Stomach (tissue), 8 donors: ENCODE measurements at regions not wholly inside any gene's neighbourhood (a gene's known extent, or its start where the extent isn't known, plus 50 kb on each side); places are given as distances from the start of the nearest gene placed in this dataset.

Experiments
- DNase-seq, 2 donors: peaks; one replicate each; pipeline versions ENCODE4 v3.0.0 to v3.0.0-alpha.2; 2013 to 2019
- H3K27ac ChIP-seq, 5 donors: fragments of 200-600 bp in 4 of 5; sonication (generic) in 4 of 5; one replicate each; pipeline ENCODE4 v1.5.1; 2013 to 2019; ENCODE audit warnings: mild to moderate bottlenecking in 1 of 5, moderate library complexity in 1 of 5
- H3K27me3 ChIP-seq, 3 donors: fragments of 200-600 bp; sonication (generic); one replicate each; pipeline ENCODE4 v1.5.1; 2017 to 2019; ENCODE audit warnings: mixed run types in 1 of 3
- H3K36me3 ChIP-seq, 4 donors: fragments of 200-600 bp; sonication (generic); 1 replicate in 3 of 4; 2 replicates in 1 of 4; pipeline ENCODE4 v1.5.1; 2016 to 2019
- H3K4me1 ChIP-seq, 4 donors: fragments of 200-600 bp; sonication (generic); one replicate each; pipeline ENCODE4 v1.5.1; 2016 to 2019
- H3K4me3 ChIP-seq, 4 donors: fragments of 200-600 bp; sonication (generic) in 3 of 4; one replicate each; pipeline ENCODE4 v1.5.1; 2016 to 2019; ENCODE audit warnings: mild to moderate bottlenecking in 1 of 4
- H3K9me3 ChIP-seq, 4 donors: fragments of 200-600 bp; sonication (generic); one replicate each; pipeline ENCODE4 v1.5.1; 2016 to 2019
- EP300 ChIP-seq: sonication (generic); formaldehyde crosslinking; IDR thresholded peaks from one replicate; pipeline ENCODE4 v1.6.1; 2017; ENCODE audit warnings: antibody characterized with exemption
- POLR2A ChIP-seq, 4 donors: fragments of 450-650 bp; IDR thresholded peaks; one replicate each; pipeline ENCODE4 v1.6.1; 2016; ENCODE audit warnings: antibody characterized with exemption in 4 of 4, control low read depth in 2 of 4, mild to moderate bottlenecking in 1 of 4, moderate library complexity in 1 of 4
- POLR2AphosphoS5 ChIP-seq, 3 donors: sonication (generic); formaldehyde crosslinking; IDR thresholded peaks; one replicate each; pipeline ENCODE4 v1.6.1; 2016; ENCODE audit warnings: antibody characterized with exemption in 3 of 3
- WGBS, 5 donors: extraction: QIAGEN DNeasy Blood & Tissue Kit in 3 of 5; methylation state at CpG; one replicate each; pipeline versions ENCODE4 v1.1.5 to v1.1.7; 2013 to 2018; 5-methylcytosine and 5-hydroxymethylcytosine counted together
- intact Hi-C: fragments of 100-400 bp; cut with DNase I; formaldehyde crosslinking; loops from one replicate; pipeline ENCODE4 v1.15.1; 2023; ENCODE audit warnings: low total_unique reads
- TF ChIP-seq, protein P1 (sequence below), 7 experiments: fragments of 450-650 bp in 4 of 7; fragments of 200-600 bp in 3 of 7; sonication (generic) in 3 of 7; IDR thresholded peaks; one replicate each; pipeline ENCODE4 v1.5.1; 2016 to 2019; ENCODE audit warnings: antibody characterized with exemption in 7 of 7, control low read depth in 2 of 7, mild to moderate bottlenecking in 1 of 7
- donor health status: healthy with polysubstance abuse.
- donor health status: Bipolar disorder and iron deficiency.
- donor health status: healthy.

DNA sequence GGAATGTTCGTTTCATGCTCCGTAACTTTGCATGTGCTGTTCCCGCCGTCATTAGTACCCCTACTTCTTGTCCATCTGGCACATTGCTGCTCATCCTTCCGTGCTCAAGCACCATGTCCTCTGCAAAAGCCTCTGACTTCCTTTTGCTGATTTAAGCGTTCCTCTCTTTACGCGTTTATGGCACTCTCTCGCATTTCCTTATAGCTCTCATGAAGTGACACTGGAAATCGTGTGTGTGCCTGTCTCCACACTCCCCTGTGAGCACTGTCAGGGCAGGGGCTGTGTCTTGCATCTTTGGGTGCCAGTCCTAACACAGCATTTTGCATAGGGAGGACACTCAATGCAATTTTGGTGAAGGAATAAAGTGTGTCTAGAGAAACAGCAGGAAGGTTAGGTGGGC, 210.6 kb upstream of the FAT1 start:
- H3K27ac ChIP-seq = no peak overlapping the region
- intact Hi-C loops = no loop called here
- peaks cover 0 to 21% (median 4%) of the 10 kb centered on the region in 4 donors for H3K4me1 ChIP-seq
- no peak for DNase-seq
- H3K36me3 ChIP-seq = no peaks in the 10 kb centered on the region
- 83 to 92% (median 87%) methylated on average over 10 of the region's 10 CpGs for WGBS, 5 donors
- H3K4me3 ChIP-seq = no peak overlapping the region
- H3K27me3 ChIP-seq = no peaks in the 10 kb centered on the region
- H3K9me3 ChIP-seq = no peaks in the 10 kb centered on the region
- TF ChIP-seq EP300 = no peak
- TF ChIP-seq, protein P1, sequence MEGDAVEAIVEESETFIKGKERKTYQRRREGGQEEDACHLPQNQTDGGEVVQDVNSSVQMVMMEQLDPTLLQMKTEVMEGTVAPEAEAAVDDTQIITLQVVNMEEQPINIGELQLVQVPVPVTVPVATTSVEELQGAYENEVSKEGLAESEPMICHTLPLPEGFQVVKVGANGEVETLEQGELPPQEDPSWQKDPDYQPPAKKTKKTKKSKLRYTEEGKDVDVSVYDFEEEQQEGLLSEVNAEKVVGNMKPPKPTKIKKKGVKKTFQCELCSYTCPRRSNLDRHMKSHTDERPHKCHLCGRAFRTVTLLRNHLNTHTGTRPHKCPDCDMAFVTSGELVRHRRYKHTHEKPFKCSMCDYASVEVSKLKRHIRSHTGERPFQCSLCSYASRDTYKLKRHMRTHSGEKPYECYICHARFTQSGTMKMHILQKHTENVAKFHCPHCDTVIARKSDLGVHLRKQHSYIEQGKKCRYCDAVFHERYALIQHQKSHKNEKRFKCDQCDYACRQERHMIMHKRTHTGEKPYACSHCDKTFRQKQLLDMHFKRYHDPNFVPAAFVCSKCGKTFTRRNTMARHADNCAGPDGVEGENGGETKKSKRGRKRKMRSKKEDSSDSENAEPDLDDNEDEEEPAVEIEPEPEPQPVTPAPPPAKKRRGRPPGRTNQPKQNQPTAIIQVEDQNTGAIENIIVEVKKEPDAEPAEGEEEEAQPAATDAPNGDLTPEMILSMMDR (IDR thresholded peaks at IDR 0.05) = no peak
- TF ChIP-seq POLR2A (IDR thresholded peaks at IDR 0.05) = no peak
- no peak for TF ChIP-seq POLR2AphosphoS5 (IDR thresholded peaks at IDR 0.05)

DNA sequence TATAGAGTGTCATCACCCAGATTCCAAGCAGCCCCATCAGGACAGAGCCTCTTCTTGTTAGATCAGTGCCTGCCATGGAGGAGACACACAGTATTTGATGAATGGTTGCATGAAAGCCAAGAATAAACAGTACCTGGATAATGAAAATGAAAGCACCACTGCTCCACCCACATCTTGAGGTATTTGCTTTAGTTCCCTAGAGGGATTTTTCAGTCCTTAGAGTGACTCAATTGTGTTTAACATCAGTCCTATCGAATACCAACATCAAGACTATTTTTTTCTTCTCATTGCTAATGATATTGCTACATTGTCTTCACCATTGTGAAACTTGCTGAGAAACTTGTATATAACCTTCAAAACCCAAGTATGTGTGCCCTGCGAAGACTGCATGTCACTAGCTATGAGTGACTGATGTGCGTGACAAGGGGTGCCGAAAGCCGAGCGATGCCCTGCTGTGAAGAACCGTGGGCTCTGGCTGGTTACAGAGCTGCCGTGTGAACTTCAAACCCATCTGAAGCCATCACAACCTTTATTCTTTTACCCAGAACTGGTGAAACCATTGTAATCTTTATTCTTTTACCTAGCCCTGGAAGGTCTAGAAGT, 211.3 kb upstream of the FAT1 start:
- peak in 1 of 2 donors; percentile 47 for DNase-seq
- intact Hi-C loops = no loop called here
- Histone ChIP-seq H3K36me3 (no peaks in the 10 kb centered on the region), H3K27me3 (no peaks in the 10 kb centered on the region), H3K4me3 (no peak overlapping the region), H3K4me1 (peaks cover 0 to 21% (median 4%) of the 10 kb centered on the region in 4 donors), H3K27ac (no peak overlapping the region), H3K9me3 (no peaks in the 10 kb centered on the region)
- 86 to 91% (median 88%) methylated on average over 8 of the region's 8 CpGs for WGBS, 5 donors
- TF ChIP-seq EP300 (no peak), POLR2AphosphoS5 (IDR thresholded peaks at IDR 0.05) (no peak), POLR2A (IDR thresholded peaks at IDR 0.05) (no peak)
- TF ChIP-seq, protein P1 (IDR thresholded peaks at IDR 0.05) = no peak

DNA sequence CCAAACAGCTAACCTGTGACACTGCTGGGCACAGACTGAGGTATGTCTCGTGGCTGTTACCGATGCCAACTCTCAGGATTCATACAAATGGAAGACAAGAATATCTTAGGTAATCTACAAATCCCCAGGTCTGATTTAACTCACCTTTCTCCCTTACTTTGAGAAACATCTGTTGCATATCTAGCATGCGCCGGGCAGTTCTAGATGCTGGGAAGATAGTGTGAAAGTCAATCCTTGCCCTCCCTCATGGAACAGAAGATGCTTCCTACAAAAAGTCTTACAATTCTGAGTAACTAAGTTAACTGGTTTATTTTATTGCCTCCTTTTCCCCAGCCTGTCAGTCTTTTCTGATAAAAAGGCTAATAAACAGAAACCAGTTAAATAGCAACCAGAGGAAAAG, 212.2 kb upstream of the FAT1 start:
- 77 to 96% (median 88%) methylated on average over 4 of the region's 4 CpGs for WGBS, 5 donors
- intact Hi-C loops = no loop called here
- Histone ChIP-seq H3K4me3 (no peak overlapping the region), H3K9me3 (no peaks in the 10 kb centered on the region), H3K4me1 (peaks cover 0 to 21% (median 4%) of the 10 kb centered on the region in 4 donors), H3K27ac (peak overlapping the region in 2 of 5 donors; percentile 70 to 81), H3K27me3 (no peaks in the 10 kb centered on the region), H3K36me3 (no peaks in the 10 kb centered on the region)
- DNase-seq = no peak
- TF ChIP-seq POLR2A (IDR thresholded peaks at IDR 0.05) (no peak), EP300 (no peak), POLR2AphosphoS5 (IDR thresholded peaks at IDR 0.05) (no peak)
- TF ChIP-seq, protein P1 (IDR thresholded peaks at IDR 0.05) = no peak

DNA sequence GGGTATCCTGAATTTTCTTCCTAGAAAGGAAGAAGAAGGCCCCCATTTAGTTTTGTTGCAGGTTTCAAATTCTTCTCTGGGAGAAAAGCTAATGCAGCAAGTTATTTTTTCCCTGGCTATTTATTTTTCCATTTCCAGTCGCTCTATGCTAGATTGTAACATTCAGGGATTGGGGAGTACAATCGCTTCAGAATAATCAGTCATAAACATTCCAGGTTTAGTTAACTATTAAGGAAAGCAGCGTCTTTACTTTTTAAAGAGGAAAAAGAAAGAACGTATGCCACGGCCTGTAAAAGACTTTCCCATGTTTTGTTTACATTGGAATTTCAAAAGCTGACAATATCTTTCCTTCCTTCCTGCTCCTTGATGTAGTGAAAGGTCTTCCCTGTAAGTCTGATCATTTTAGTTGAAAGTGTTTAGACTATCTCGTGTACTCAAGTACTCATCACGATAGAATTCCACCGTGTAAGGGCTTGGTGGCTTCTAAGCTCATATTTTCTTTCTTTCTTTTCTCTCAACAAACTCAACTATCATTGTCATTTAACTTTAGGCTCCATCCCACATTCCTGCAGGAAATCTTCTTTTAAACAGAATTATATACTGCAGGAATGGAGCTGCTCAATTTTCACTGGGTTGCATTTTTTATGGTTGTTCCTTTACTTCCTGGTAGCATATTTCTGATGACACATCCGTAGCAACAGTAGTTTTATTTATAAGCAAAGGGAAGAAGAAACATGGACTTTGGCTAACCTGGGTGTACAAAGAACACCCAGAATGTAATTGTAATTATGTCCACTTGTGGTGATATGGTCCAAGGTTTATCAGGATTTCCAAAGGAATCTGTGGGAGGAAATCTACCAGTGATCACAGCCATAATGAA, 213.1 kb upstream of the FAT1 start:
- H3K27me3 ChIP-seq = no peaks in the 10 kb centered on the region
- TF ChIP-seq EP300 (no peak), POLR2A (IDR thresholded peaks at IDR 0.05) (no peak), POLR2AphosphoS5 (IDR thresholded peaks at IDR 0.05) (peak in 1 of 3 donors; percentile 59)
- TF ChIP-seq, protein P1 (IDR thresholded peaks at IDR 0.05) = peak in 1 of 7 experiments; percentile 17
- peak overlapping the region in 3 of 5 donors; percentile 15 to 81 (median 70) for H3K27ac ChIP-seq
- intact Hi-C loops = no loop called here
- no peak overlapping the region for H3K4me3 ChIP-seq
- H3K4me1 ChIP-seq = peaks cover 0 to 21% (median 4%) of the 10 kb centered on the region in 4 donors
- H3K9me3 ChIP-seq = no peaks in the 10 kb centered on the region
- WGBS, 5 donors = 15 to 31% (median 20%) methylated on average over 9 of the region's 9 CpGs
- no peaks in the 10 kb centered on the region for H3K36me3 ChIP-seq
- peak in 1 of 2 donors; percentile 83 for DNase-seq
